NCI-H2107 (cell line): ENCODE measurements at regions not wholly inside any gene's neighbourhood (a gene's known extent, or its start where the extent isn't known, plus 50 kb on each side); places are given as distances from the start of the nearest gene placed in this dataset.
"Not testable (repeated sequence)": the region's sequence is repeated elsewhere in the genome, so short reads cannot be mapped to it uniquely, and the experiment has no call there.

Experiments
- DNase-seq: peaks from one replicate; lab custom pipeline; 2025; lab: John Stamatoyannopoulos, UW

DNA sequence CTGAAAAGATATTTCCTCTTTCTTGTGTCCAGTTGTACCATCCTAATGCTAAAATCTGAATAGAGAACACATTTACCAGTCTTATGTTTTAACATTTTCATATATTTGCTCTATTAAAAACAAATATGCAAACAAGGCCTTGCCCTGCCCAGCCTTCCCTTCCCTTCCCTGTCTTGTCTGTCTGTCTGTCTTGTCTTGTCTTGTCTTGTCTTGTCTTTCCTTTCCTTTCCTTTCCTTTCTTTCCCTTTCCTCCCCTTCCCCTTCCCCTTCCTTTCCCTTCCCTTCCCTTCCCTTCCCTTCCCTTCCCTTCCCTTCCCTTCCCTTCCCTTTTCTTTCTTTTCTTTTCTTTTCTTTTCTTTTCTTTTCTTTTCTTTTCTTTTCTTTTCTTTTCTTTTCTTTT lies 1103.5 kb downstream of the STIM2 start:
- DNase-seq: no peak

GRCh38 chr4:27966664-27967063 lies 1106.0 kb downstream of the STIM2 start:
- DNase-seq: no peak

DNA sequence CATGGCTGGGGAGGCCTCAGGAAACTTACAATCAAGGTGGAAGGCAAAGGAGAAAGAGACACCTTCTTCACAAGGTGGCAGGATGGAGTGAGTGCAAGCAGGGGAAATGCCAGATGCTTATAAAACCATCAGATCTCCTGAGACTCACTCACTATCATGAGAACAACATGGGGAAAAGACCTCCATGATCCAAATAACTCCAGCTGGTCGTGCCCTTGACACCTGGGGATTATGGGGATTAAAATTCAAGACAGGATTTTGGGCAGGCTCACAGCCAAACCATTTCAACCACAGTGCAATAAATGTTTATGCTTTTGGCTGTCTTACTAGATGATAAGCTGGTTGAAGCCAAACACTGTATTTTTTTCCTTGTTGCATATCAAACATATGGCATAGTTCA lies 1112.4 kb downstream of the STIM2 start:
- no peak for DNase-seq

DNA sequence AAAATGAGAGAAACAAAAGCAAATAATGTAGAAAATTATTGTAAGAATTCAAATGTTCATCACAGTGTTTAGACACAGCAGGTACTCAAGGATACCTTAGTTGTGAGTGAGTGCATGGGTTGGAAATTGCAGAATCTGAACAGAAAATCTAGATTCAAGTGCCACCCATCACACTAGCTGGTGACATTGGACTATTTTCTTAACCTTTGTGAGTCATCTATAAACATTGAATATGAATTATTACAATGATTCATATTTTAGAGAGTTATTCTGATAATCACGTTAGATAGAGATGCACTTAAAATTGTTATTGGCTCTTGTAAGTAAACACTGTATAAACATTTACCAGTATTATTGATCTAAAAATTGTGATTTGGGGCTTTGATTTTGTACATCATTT lies 1113.1 kb downstream of the STIM2 start:
- no peak for DNase-seq

DNA sequence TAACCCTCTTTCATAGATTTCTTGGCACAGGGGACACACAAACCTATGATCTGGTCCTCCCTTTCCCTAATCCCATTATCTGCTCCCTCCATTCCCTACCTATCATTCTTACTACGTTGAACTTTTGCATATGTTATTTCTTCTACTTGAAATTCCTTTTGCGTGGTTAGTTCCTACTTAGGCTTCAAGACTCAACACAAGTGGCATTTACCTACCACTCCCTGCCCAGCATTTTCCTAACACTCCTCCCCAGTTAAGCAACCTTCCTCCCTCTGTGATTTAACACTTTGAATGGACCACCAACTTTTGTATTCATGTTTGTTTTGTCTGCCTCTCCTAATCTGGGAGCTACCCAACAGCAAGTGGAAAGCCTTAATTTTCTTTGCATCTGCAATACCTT lies 1113.7 kb downstream of the STIM2 start:
- no peak for DNase-seq

DNA sequence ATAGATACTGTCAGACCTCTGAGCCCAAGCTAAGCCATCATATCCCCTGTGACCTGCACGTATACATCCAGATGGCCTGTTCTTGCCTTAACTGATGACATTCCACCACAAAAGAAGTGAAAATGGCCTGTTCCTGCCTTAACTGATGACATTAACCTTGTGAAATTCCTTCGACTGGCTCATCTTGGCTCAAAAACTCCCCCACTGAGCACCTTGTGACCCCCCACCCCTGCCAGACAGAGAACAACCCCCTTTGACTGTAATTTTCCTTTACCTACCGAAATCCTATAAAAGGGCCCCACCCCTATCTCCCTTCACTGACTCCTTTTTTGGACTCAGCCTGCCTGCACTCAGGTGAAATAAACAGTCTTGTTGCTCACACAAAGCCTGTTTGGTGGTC lies 1114.2 kb downstream of the STIM2 start:
- not testable (repeated sequence) for DNase-seq

GRCh38 chr4:27978427-27979109 lies 1117.9 kb downstream of the STIM2 start:
- not testable (repeated sequence) for DNase-seq

- no peak for DNase-seq
These were observed 1124.9 kb downstream of the STIM2 start for GRCh38 chr4:27985522-27985921.

DNA sequence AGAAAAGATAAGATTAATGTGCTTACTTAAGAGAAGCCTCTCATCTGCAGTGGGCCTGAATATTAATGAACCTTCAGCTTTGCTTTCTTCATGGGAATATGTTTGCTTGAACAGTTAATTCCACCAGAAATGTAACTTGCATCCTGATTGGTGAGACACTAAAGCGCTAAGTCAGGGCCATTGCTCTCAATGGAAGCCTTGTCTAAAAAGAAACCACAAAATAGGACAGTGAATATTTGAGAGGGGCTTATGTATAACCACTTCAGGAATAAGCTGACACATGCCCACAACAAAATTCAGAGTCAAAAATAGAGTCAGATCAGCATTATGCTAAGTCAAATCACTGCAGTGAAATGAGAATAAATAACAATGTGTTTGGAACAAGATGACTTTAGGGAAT lies 1125.8 kb downstream of the STIM2 start:
- DNase-seq: no peak

GRCh38 chr4:28001698-28002097 lies 1141.1 kb downstream of the STIM2 start:
- DNase-seq: no peak

DNA sequence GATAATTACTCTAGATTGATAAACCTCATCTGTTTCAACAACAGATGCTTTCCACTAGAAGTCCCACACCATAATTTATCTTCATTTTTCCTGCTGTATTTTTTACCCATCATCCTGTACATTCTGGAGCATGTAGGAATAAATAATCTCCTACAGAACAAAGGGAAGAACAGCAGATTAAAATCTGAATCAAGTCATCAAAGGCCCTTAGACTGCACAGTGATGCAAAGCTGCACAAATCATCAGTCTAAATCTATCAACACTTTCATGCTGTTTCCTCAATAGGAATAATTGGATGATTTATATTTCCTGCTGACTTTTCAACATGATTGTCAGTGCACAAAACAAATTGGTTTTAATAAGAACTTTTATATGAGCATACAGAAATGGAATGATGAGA lies 1143.9 kb downstream of the STIM2 start:
- no peak for DNase-seq

GRCh38 chr4:28006021-28006420 lies 1145.4 kb downstream of the STIM2 start:
- no peak for DNase-seq

GRCh38 chr4:28007693-28008092 lies 1147.1 kb downstream of the STIM2 start:
- DNase-seq: no peak

DNA sequence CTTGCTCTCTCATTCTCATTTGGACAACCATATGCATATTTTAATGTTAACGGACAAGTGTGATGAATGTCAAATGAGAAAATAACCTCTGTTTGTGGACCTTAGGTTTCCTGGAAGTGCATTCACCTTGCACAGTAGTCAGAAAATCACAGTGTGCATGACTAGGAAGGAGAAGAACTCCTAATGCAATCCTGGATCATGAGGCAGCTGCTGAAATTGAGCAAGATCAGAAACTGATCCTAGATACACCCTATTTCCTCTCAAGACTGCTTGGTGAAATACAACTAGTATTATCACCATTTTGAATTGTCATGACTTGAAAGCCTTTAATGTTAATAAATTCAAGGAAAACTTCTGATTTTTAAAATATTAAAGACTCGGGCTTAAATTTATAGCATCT lies 1148.9 kb downstream of the STIM2 start:
- DNase-seq: no peak

DNA sequence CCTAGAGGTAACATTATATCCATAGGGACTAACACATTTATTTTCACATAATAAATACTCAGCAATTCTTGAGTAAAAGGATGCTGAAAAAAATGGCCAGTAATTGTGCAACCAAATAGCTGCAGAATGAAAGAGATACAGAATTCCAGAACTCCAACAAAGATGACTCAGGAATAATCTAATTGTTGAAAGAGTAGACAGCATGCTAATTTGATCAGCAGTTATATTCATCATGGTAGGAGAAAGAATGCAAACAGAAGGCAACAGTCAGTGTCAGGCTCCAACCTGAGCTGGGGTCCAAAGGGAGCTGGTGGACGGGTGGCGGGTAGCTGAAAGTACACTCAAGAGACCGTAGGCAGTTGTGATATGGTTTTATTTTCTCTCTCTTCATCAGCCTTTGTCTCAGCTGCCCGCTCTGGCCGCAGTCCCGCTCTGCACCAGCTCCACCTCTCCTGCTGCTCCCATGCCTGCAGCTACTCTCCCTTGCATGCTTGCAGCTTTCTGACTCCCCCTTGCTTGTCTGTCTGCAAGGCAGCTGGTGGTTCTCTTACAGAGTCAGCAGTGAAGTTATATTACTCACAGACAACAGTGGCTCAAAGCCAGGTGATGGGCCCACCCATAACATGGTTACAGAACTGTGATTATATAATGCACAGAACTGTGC lies 1150.1 kb downstream of the STIM2 start:
- DNase-seq: no peak

- DNase-seq: no peak
These were observed 1153.8 kb downstream of the STIM2 start for GRCh38 chr4:28014469-28014868.

- no peak for DNase-seq
These were observed 1155.4 kb downstream of the STIM2 start for GRCh38 chr4:28015996-28016395.

DNA sequence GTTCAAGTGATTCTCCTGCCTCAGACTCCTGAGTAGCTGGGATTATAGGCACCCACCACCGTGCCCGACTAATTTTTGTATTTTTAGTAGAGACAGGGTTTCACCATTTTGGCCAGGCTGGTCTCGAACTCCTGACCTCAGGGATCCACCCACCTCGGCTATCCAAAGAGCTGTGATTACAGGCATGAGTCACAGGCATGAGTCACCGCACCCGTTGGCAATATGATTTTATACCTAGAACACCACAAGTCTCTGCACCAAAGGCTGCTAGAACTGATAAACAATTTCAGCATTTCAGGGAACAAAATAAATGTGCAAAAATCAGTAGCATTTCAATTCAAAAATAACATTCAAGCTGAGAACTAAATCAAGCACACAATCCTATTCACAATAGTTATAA lies 1177.6 kb downstream of the STIM2 start:
- not testable (repeated sequence) for DNase-seq

DNA sequence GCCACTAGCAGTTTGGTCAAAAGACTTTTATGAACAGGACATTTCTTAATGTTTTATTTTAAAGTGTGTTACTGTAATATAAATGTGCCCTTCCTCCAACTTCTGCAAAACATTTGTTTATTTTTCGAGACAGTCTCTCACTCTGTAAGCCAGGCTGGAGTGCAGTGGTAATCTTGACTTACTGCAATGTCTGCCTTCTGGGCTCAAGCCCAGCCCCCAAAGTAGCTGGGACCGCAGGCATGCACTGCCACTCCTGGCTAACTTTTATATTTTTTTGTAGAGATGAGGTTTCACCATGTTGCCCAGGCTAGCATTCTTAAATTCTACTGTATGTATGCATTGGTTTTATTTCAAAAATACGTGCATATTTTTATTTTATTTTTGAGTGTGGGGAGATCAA lies 1201.9 kb downstream of the STIM2 start:
- DNase-seq: no peak

- no peak for DNase-seq
These were observed 1213.4 kb downstream of the STIM2 start for GRCh38 chr4:28073860-28074555.

DNA sequence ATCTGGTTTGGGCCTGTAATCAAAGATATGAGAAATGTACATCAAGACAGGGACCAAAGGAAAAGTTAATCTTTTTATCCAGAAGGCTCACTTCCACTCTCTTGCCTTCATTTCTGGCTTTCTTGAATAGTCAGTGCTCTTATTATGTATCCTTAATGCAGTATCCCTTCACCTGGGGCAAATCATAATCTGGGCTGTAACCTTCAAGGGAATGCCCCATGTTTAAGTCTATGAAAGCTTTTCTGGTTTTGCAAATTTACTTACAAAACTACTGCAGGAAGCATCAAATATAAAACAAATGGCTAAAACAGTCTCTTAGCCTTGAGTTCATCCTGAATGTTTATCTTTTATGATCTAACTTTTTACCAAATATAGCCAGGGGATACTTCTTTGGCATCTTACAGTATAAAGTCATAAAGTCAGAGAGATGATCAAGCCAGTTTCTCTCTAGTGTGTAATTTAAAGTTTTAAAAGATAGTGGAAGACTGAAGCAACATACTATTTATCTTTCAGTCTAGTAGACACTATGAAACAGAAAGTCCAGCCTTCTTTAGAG lies 1214.8 kb downstream of the STIM2 start:
- no peak for DNase-seq

DNA sequence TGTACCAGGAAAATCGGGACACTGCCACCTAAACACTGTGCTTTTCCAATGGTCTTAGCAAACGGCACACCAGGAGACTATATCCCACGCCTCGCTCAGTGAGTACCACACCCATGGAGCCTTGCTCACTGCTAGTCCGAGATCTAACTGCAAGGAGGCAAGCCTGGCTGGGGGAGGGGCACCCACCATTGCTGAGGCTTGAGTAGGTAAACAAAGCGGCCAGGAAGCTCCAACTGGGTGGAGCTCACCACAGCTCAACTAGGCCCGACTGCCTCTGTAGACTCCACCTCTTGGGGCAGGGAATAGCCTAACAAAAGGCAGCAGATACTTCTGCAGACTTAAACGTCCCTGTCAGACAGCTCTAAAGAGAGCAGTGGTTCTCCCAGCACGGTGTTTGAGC lies 1216.6 kb downstream of the STIM2 start:
- DNase-seq: not testable (repeated sequence)
